ENCODE measurements at regions not wholly inside any gene's neighbourhood (a gene's known extent, or its start where the extent isn't known, plus 50 kb on each side); places are given as distances from the start of the nearest gene placed in this dataset.
"Not testable (repeated sequence)": the region's sequence is repeated elsewhere in the genome, so short reads cannot be mapped to it uniquely, and the experiment has no call there.

- intact Hi-C loops (cut with DNase I): no loop called here
- no peak for DNase-seq (ENCODE audit: low spot score)
Observed at GRCh38 chr1:113286156-113286555, 104.2 kb upstream of the MAGI3 start.

GRCh38 chr1:113291777-113292602 is 98.3 kb upstream of the MAGI3 start:
- intact Hi-C loops (cut with DNase I): no loop called here
- DNase-seq (ENCODE audit: low spot score): no peak

GRCh38 chr1:113292603-113293255 is 97.6 kb upstream of the MAGI3 start:
- intact Hi-C loops (cut with DNase I): no loop called here
- DNase-seq (ENCODE audit: low spot score): no peak

GRCh38 chr1:113293256-113293626 is 97.1 kb upstream of the MAGI3 start:
- intact Hi-C loops (cut with DNase I): no loop called here
- DNase-seq (ENCODE audit: low spot score): no peak

GRCh38 chr1:113297749-113298148 is 92.6 kb upstream of the MAGI3 start:
- intact Hi-C loops (cut with DNase I): no loop called here
- no peak for DNase-seq (ENCODE audit: low spot score)

- intact Hi-C loops (cut with DNase I): no loop called here
- no peak for DNase-seq (ENCODE audit: low spot score)
Observed at GRCh38 chr1:113298941-113299340, 91.4 kb upstream of the MAGI3 start.

GRCh38 chr1:113302636-113303035 is 87.7 kb upstream of the MAGI3 start:
- no peak for DNase-seq (ENCODE audit: low spot score)
- intact Hi-C loops (cut with DNase I): no loop called here

GRCh38 chr1:113303267-113303666 is 87.0 kb upstream of the MAGI3 start:
- no peak for DNase-seq (ENCODE audit: low spot score)
- intact Hi-C loops (cut with DNase I): no loop called here

GRCh38 chr1:113305029-113305428 is 85.3 kb upstream of the MAGI3 start:
- intact Hi-C loops (cut with DNase I); DNase-seq (ENCODE audit: low spot score): not testable (repeated sequence)

- DNase-seq (ENCODE audit: low spot score): no peak
Observed at GRCh38 chr1:113307771-113308445, 82.4 kb upstream of the MAGI3 start.

GRCh38 chr1:113312651-113313050 is 77.7 kb upstream of the MAGI3 start:
- intact Hi-C loops (cut with DNase I); DNase-seq (ENCODE audit: low spot score): not testable (repeated sequence)

More at GRCh38 chr1:113307771-113308445, 82.4 kb upstream of the MAGI3 start:
- intact Hi-C loops (cut with DNase I): no loop called here

GRCh38 chr1:113314600-113314999 is 75.7 kb upstream of the MAGI3 start:
- intact Hi-C loops (cut with DNase I): no loop called here

GRCh38 chr1:113320272-113320671 is 70.0 kb upstream of the MAGI3 start:
- no peak for DNase-seq (ENCODE audit: low spot score)
- intact Hi-C loops (cut with DNase I): no loop called here

More at GRCh38 chr1:113314600-113314999, 75.7 kb upstream of the MAGI3 start:
- no peak for DNase-seq (ENCODE audit: low spot score)

- intact Hi-C loops (cut with DNase I): no loop called here
- DNase-seq (ENCODE audit: low spot score): no peak
Observed at GRCh38 chr1:113320972-113321680, 69.2 kb upstream of the MAGI3 start.

GRCh38 chr1:113321771-113322387 is 68.4 kb upstream of the MAGI3 start:
- intact Hi-C loops (cut with DNase I): no loop called here
- DNase-seq (ENCODE audit: low spot score): no peak

- intact Hi-C loops (cut with DNase I): no loop called here
- no peak for DNase-seq (ENCODE audit: low spot score)
Observed at GRCh38 chr1:113322439-113322838, 67.9 kb upstream of the MAGI3 start.

GRCh38 chr1:113325022-113325421 is 65.3 kb upstream of the MAGI3 start:
- DNase-seq (ENCODE audit: low spot score): no peak
- intact Hi-C loops (cut with DNase I): no loop called here

GRCh38 chr1:113326976-113327375 is 63.3 kb upstream of the MAGI3 start:
- DNase-seq (ENCODE audit: low spot score): no peak
- intact Hi-C loops (cut with DNase I): no loop called here

GRCh38 chr1:113333056-113333455 is 57.3 kb upstream of the MAGI3 start:
- intact Hi-C loops (cut with DNase I): no loop called here
- no peak for DNase-seq (ENCODE audit: low spot score)

Measured in posterior vena cava (tissue), 2 donors.